Body of pancreas (tissue), 4 donors: ENCODE measurements at regions not wholly inside any gene's neighbourhood (a gene's known extent, or its start where the extent isn't known, plus 50 kb on each side); places are given as distances from the start of the nearest gene placed in this dataset.

ENCODE experiments used
- ATAC-seq: fragments of 150-250 bp; one replicate; pipeline ENCODE4 v1.9.1; 2016
- DNase-seq, 4 donors: peaks; one replicate each; pipeline ENCODE4 v3.0.0-alpha.2; 2019
- H3K27ac ChIP-seq, 4 donors: fragments of 200-600 bp; sonication (generic); 1 replicate in 3 of 4; 2 replicates in 1 of 4; pipeline versions ENCODE4 v1.5.1 to v1.6.1; 2016 to 2019; ENCODE audit warnings: mild to moderate bottlenecking in 1 of 4, mixed read lengths in 1 of 4, moderate library complexity in 1 of 4
- H3K27me3 ChIP-seq, 2 donors: fragments of 200-600 bp; sonication (generic); one replicate each; pipeline ENCODE4 v1.6.0; 2016; ENCODE audit warnings: mild to moderate bottlenecking in 1 of 2
- H3K36me3 ChIP-seq, 2 donors: fragments of 200-600 bp; sonication (generic); replicated peaks in 1 of 2; 2 replicates each; pipeline ENCODE4 v1.5.1; 2016; ENCODE audit warnings: low read depth in 2 of 2; ENCODE audit not compliant: insufficient read depth in 1 of 2
- H3K4me1 ChIP-seq: fragments of 200-600 bp; sonication (generic); one replicate; pipeline ENCODE4 v1.6.0; 2016
- H3K4me3 ChIP-seq, 2 donors: fragments of 200-600 bp; sonication (generic); 1 replicate in 1 of 2; 2 replicates in 1 of 2; pipeline ENCODE4 v1.5.1; 2016 to 2019
- H3K9me3 ChIP-seq, 3 donors: fragments of 200-600 bp; sonication (generic); 1 replicate in 2 of 3; 2 replicates in 1 of 3; pipeline ENCODE4 v1.5.1; 2016
- CTCF ChIP-seq, 7 experiments: fragments of 450-650 bp in 4 of 7; fragments of 200-600 bp in 3 of 7; sonication (generic) in 3 of 7; IDR thresholded peaks; one replicate each; pipeline ENCODE4 v1.5.1; 2016 to 2019; ENCODE audit warnings: antibody characterized with exemption in 7 of 7
- POLR2A ChIP-seq, 3 donors: fragments of 450-650 bp; IDR thresholded peaks; one replicate each; pipeline ENCODE4 v1.6.1; 2016; ENCODE audit warnings: antibody characterized with exemption in 3 of 3, mild to moderate bottlenecking in 2 of 3
- WGBS, 2 donors: methylation state at CpG; one replicate each; pipeline ENCODE4 v1.1.5; 2017; 5-methylcytosine and 5-hydroxymethylcytosine counted together
- intact Hi-C: fragments of 100-400 bp; cut with DNase I; formaldehyde crosslinking; loops from one replicate; pipeline ENCODE4 v1.15.1; 2023

DNA sequence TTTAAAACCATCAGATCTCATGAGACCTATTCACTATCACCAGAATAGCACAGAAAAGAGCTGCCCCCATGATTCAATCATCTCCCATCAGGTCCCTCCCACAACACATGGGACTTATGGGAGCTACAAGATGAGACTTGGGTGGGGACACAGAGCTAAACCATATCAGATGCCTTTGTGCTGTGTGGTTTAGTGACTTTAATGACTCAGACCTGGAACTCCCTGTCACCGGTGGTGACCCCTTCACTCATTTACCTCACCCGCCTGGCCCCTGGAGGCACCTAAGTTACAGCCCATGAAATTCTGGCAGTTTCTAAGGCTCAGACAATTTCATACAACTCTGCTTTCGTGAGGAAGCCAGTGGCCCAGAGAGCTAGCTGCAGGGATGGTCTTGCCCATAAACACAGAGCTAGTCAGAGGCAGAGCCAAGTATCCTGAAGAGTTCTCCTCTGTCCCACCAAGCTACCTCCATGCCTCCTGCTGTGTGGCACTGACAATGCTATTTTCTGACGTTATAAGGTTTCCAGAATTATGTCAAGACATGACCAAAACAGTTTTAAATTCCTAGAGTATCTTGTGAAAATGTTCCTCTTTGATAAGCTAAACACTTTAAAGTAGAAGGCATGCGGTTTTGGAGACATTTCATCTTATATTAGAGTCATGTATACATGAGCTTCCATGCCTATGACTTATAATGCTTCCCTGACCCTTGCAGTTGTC, 231.1 kb upstream of the IL12A start:
- no peak for ATAC-seq
- WGBS, 2 donors, result 62 to 73% methylated on average over 5 of the region's 5 CpGs
- no peaks in the 10 kb centered on the region for H3K27me3 ChIP-seq

DNA sequence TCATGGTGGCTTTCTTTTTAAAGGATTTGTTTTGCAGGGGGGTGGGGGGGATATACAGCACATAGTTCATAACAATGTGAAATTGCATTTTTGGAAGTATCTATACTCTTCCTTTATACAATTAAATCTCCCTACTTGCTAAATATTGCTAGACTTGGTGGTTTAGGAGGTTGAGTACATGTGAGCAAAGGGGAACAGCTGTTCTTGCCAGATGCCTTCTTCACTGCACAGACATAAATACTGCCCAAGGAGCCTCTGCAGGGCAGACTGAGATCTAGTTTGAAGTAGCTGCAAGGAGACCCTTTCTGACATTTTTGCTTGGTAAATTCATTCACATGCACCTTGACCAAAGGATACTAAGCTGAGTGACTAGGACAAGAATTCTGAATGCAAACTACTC, 228.6 kb upstream of the IL12A start:
- Histone ChIP-seq H3K4me1 (peaks cover 19% of the 10 kb centered on the region), H3K27me3 (peaks cover 0 to 6% of the 10 kb centered on the region in 2 donors), H3K36me3 (no peaks in the 10 kb centered on the region), H3K4me3 (no peak overlapping the region), H3K9me3 (no peaks in the 10 kb centered on the region), H3K27ac (no peak overlapping the region)
- intact Hi-C loops, result no loop called here
- TF ChIP-seq POLR2A (IDR thresholded peaks at IDR 0.05), result no peak
- no peak for TF ChIP-seq CTCF (IDR thresholded peaks at IDR 0.05)
- ATAC-seq (no peak), DNase-seq (no peak)

More for the DNA sequence above, 231.1 kb upstream of the IL12A start:
- TF ChIP-seq POLR2A (IDR thresholded peaks at IDR 0.05) (no peak), CTCF (IDR thresholded peaks at IDR 0.05) (no peak)
- no peaks in the 10 kb centered on the region for H3K36me3 ChIP-seq
- H3K9me3 ChIP-seq, result no peaks in the 10 kb centered on the region
- intact Hi-C loops, result no loop called here
- no peaks in the 10 kb centered on the region for H3K4me1 ChIP-seq
- no peak overlapping the region for H3K4me3 ChIP-seq
- no peak for DNase-seq
- H3K27ac ChIP-seq, result no peak overlapping the region

- no peak overlapping the region for H3K27ac ChIP-seq
- H3K4me1 ChIP-seq, result peaks cover 24% of the 10 kb centered on the region
- intact Hi-C loops, result no loop called here
- DNase-seq, result no peak
- H3K27me3 ChIP-seq, result peaks cover 0 to 6% of the 10 kb centered on the region in 2 donors
- ATAC-seq, result no peak
- H3K4me3 ChIP-seq, result no peak overlapping the region
- TF ChIP-seq CTCF (IDR thresholded peaks at IDR 0.05), result no peak
- no peak for TF ChIP-seq POLR2A (IDR thresholded peaks at IDR 0.05)
- H3K36me3 ChIP-seq, result no peaks in the 10 kb centered on the region
- WGBS, 2 donors, result 56 to 57% methylated on average over 1 of the region's 1 CpG
- H3K9me3 ChIP-seq, result no peaks in the 10 kb centered on the region
Observed at GRCh38 chr3:159761369-159761768, 227.3 kb upstream of the IL12A start.

GRCh38 chr3:159761848-159762635, 226.6 kb upstream of the IL12A start:
- intact Hi-C loops, result no loop called here
- 77 to 86% methylated on average over 7 of the region's 7 CpGs for WGBS, 2 donors
- no peaks in the 10 kb centered on the region for H3K36me3 ChIP-seq
- H3K27me3 ChIP-seq, result peaks cover 0 to 6% of the 10 kb centered on the region in 2 donors
- H3K27ac ChIP-seq, result peak overlapping the region in 1 of 4 donors; percentile 21
- H3K9me3 ChIP-seq, result no peaks in the 10 kb centered on the region
- ATAC-seq, result no peak
- no peak for DNase-seq
- H3K4me1 ChIP-seq, result peaks cover 24% of the 10 kb centered on the region
- TF ChIP-seq CTCF (IDR thresholded peaks at IDR 0.05) (no peak), POLR2A (IDR thresholded peaks at IDR 0.05) (no peak)
- H3K4me3 ChIP-seq, result no peak overlapping the region
